ENCODE measurements at regions not wholly inside any gene's neighbourhood (a gene's known extent, or its start where the extent isn't known, plus 50 kb on each side); places are given as distances from the start of the nearest gene placed in this dataset.

GRCh38 chr9:19624519-19624918 is 164.3 kb downstream of the SLC24A2 start:
- no peak for TF ChIP-seq CTCF (IDR thresholded peaks at IDR 0.05)
- Histone ChIP-seq H4K20me1 (ENCODE audit: insufficient read depth, low read length) (no peaks in the 10 kb centered on the region), H2AFZ (ENCODE audit: insufficient read depth, low read depth, low read length, poor library complexity, severe bottlenecking) (no peak overlapping the region), H3K36me3 (replicated peaks in 1 of 2; ENCODE audit: control insufficient read depth in 1 of 2, insufficient read depth in 2 of 2, low read length in 2 of 2) (no peaks in the 10 kb centered on the region), H3K9ac (ENCODE audit: insufficient read depth, low read length, poor library complexity, severe bottlenecking) (no peak overlapping the region), H3K27ac (ENCODE audit: low read depth in 1 of 2, low read length in 2 of 2) (no peak overlapping the region), H3K4me2 (replicated peaks; ENCODE audit: extremely low read depth, low read length, poor library complexity, severe bottlenecking) (no peak overlapping the region), H3K79me2 (ENCODE audit: insufficient read depth, low read length) (no peaks in the 10 kb centered on the region), H3K4me1 (ENCODE audit: control insufficient read depth in 1 of 2, insufficient read depth in 2 of 2, low read length in 2 of 2) (no peaks in the 10 kb centered on the region), H3K4me3 (replicated peaks in 1 of 3; ENCODE audit: low read depth in 2 of 3, low read length in 3 of 3) (no peak overlapping the region), H3K27me3 (ENCODE audit: control insufficient read depth in 2 of 2, insufficient read depth in 2 of 2, low read length in 2 of 2) (no peaks in the 10 kb centered on the region), H3K9me3 (replicated peaks in 1 of 2; ENCODE audit: control insufficient read depth in 1 of 2, insufficient read depth in 1 of 2, low read length in 2 of 2) (no peaks in the 10 kb centered on the region)
- no peaks in the 10 kb centered on the region for H3K36me3 Mint-ChIP-seq
- H3K4me1 Mint-ChIP-seq, result peaks cover 3% of the 10 kb centered on the region
- no peak overlapping the region for H3K27ac Mint-ChIP-seq
- H3K4me3 Mint-ChIP-seq, result no peak overlapping the region
- no peaks in the 10 kb centered on the region for H3K27me3 Mint-ChIP-seq (ENCODE audit: low read depth in 3 of 3)
- no peak for DNase-seq
- no CpG with 5 or more reads among the region's 3 CpGs for WGBS (ENCODE audit: insufficient coverage)
- H3K9me3 Mint-ChIP-seq, result no peaks in the 10 kb centered on the region
- intact Hi-C loops (cut with micrococcal nuclease), result no loop called here

- H2AFZ ChIP-seq (ENCODE audit: insufficient read depth, low read depth, low read length, poor library complexity, severe bottlenecking), result no peak overlapping the region
Measured at GRCh38 chr9:19623941-19624340, 164.9 kb downstream of the SLC24A2 start.

More at GRCh38 chr9:19623941-19624340, 164.9 kb downstream of the SLC24A2 start:
- H3K4me3 ChIP-seq (replicated peaks in 1 of 3; ENCODE audit: low read depth in 2 of 3, low read length in 3 of 3), result no peak overlapping the region
- no peaks in the 10 kb centered on the region for H3K36me3 Mint-ChIP-seq
- H4K20me1 ChIP-seq (ENCODE audit: insufficient read depth, low read length), result no peaks in the 10 kb centered on the region
- H3K4me1 Mint-ChIP-seq, result peaks cover 3% of the 10 kb centered on the region
- no peaks in the 10 kb centered on the region for H3K36me3 ChIP-seq (replicated peaks in 1 of 2; ENCODE audit: control insufficient read depth in 1 of 2, insufficient read depth in 2 of 2, low read length in 2 of 2)
- no peak overlapping the region for H3K27ac Mint-ChIP-seq
- no peaks in the 10 kb centered on the region for H3K9me3 ChIP-seq (replicated peaks in 1 of 2; ENCODE audit: control insufficient read depth in 1 of 2, insufficient read depth in 1 of 2, low read length in 2 of 2)
- no peaks in the 10 kb centered on the region for H3K79me2 ChIP-seq (ENCODE audit: insufficient read depth, low read length)
- 51% methylated on average over 3 of the region's 4 CpGs for WGBS (ENCODE audit: insufficient coverage)
- no peaks in the 10 kb centered on the region for H3K4me1 ChIP-seq (ENCODE audit: control insufficient read depth in 1 of 2, insufficient read depth in 2 of 2, low read length in 2 of 2)
- H3K27ac ChIP-seq (ENCODE audit: low read depth in 1 of 2, low read length in 2 of 2), result no peak overlapping the region
- DNase-seq, result no peak
- intact Hi-C loops (cut with micrococcal nuclease), result no loop called here
- H3K27me3 ChIP-seq (ENCODE audit: control insufficient read depth in 2 of 2, insufficient read depth in 2 of 2, low read length in 2 of 2), result no peaks in the 10 kb centered on the region
- no peak overlapping the region for H3K4me2 ChIP-seq (replicated peaks; ENCODE audit: extremely low read depth, low read length, poor library complexity, severe bottlenecking)
- H3K4me3 Mint-ChIP-seq, result no peak overlapping the region
- H3K27me3 Mint-ChIP-seq (ENCODE audit: low read depth in 3 of 3), result peaks cover 0 to 5% (median 0%) of the 10 kb centered on the region in 3 donors
- TF ChIP-seq CTCF (IDR thresholded peaks at IDR 0.05), result no peak
- H3K9ac ChIP-seq (ENCODE audit: insufficient read depth, low read length, poor library complexity, severe bottlenecking), result no peak overlapping the region
- H3K9me3 Mint-ChIP-seq, result peaks cover 0 to 2% (median 0%) of the 10 kb centered on the region in 7 donors

Data from CD14-positive monocyte (primary cell).